Motor neuron (in vitro differentiated cells): ENCODE measurements at regions not wholly inside any gene's neighbourhood (a gene's known extent, or its start where the extent isn't known, plus 50 kb on each side); places are given as distances from the start of the nearest gene placed in this dataset.
"Not testable (repeated sequence)": the region's sequence is repeated elsewhere in the genome, so short reads cannot be mapped to it uniquely, and the experiment has no call there.

ENCODE experiments used
- ATAC-seq, 8 experiments: fragments of 200-7000 bp; cut with Tn5 transposase; replicated peaks in 6 of 8; 2 replicates each; pipeline ENCODE4 v1.8.0; 2021; ENCODE audit warnings: mild to moderate bottlenecking in 8 of 8, moderate library complexity in 8 of 8
- H3K27ac ChIP-seq, 2 donors: fragments of 250-450 bp; sonication (Bioruptor Pico); 2 replicates each; pipeline ENCODE4 v1.9.0; 2021; ENCODE audit warnings: antibody characterized with exemption in 2 of 2, mild to moderate bottlenecking in 2 of 2, moderate library complexity in 1 of 2
- H3K4me1 ChIP-seq, 2 donors: fragments of 250-450 bp; sonication (Bioruptor Pico); replicated peaks in 1 of 2; 2 replicates each; pipeline ENCODE4 v1.6.1; 2021; ENCODE audit warnings: antibody characterized with exemption in 2 of 2, mild to moderate bottlenecking in 2 of 2, moderate library complexity in 1 of 2
- H3K4me3 ChIP-seq, 5 donors: fragments of 250-450 bp; sonication (Bioruptor Pico); 2 replicates each; pipeline ENCODE4 v1.9.0; 2021; ENCODE audit warnings: antibody characterized with exemption in 5 of 5, mild to moderate bottlenecking in 5 of 5, moderate library complexity in 4 of 5
- WGBS, 10 experiments: fragments of 450-650 bp; shearing (Covaris generic); methylation state at CpG; one replicate each; pipeline ENCODE4 v1.0.0; 2022; 5-methylcytosine and 5-hydroxymethylcytosine counted together
- in situ Hi-C, 9 experiments: fragments of 400-800 bp; cut with MboI; loops; one replicate each; pipeline ENCODE4 v1.15.0; 2021; ENCODE audit warnings: low sequenced_read_pairs in 9 of 9, low pct_unique_long_range_greater_than_20kb in 2 of 9; ENCODE audit not compliant: unreplicated experiment in 9 of 9

DNA sequence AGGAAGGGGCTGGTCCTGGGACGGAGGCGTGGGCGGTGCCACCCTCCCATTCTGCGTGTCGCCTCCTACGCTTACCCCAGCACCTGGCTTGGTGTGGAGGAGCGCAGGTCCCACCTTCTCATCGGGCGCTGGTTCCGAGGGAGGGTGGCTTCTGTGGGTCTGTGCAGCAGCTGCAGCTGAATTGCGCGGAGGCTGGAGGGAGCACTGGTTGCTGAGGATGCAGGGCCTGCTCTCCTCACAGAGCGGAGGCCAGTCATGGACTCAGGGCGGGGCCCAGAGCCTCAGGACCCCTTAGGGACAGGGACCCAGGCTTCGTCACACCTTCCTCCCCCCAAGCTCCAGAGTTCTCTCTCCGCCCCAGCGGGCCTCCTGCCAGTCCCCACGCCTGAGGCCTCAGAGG lies 127.8 kb upstream of the MAP3K4 start:
- in situ Hi-C loops, result no loop called here
- H3K4me3 ChIP-seq, result no peak overlapping the region
- 50 to 100% (median 98%) methylated on average over 1 to 9 of the region's 18 CpGs; no CpG with 5 or more reads in 5 of the 10 experiments for WGBS, 10 experiments
- H3K4me1 ChIP-seq, result no peaks in the 10 kb centered on the region
- no peak for ATAC-seq
- no peak overlapping the region for H3K27ac ChIP-seq

GRCh38 chr6:160871320-160871719 lies 120.2 kb upstream of the MAP3K4 start:
- no peaks in the 10 kb centered on the region for H3K4me1 ChIP-seq
- no peak overlapping the region for H3K4me3 ChIP-seq
- H3K27ac ChIP-seq, result no peak overlapping the region
- WGBS, 10 experiments, result 20 to 100% (median 90%) methylated on average over 1 of the region's 1 CpG; no CpG with 5 or more reads in 1 of the 10 experiments
- in situ Hi-C loops, result no loop called here
- ATAC-seq, result no peak

DNA sequence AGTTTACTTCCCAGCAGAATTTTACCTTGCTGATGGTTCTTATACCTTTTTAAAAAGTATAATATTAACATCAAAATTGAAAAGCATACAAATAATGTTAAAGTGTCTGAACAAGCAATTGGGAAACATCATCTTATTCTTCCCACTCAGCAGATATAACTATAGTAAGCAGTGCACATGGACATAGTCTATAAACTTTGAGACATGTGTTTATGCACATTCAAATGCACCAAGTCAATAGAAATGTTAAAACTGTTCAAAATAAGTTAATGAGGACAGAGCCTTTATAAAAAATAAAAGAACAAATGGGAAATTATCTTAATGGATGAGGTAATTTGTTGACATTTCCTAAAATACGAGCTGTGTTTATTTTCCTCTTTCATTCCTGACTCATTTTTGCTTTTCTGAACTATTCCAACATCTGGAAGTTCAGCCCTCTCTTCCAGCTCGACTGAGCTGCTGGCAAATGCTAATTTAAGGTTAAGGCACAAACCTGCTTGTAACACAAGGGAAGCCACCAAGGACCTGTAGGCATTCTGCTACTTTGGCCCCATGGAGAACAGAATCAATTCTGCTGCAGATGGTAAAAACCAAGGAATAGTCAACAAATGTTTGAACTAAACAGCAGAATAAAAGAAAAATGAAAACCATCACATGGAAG lies 110.3 kb upstream of the MAP3K4 start:
- peaks cover 24 to 31% of the 10 kb centered on the region in 2 donors for H3K4me1 ChIP-seq
- ATAC-seq, result peak in 3 of 8 experiments; percentile 52 to 73 (median 59)

DNA sequence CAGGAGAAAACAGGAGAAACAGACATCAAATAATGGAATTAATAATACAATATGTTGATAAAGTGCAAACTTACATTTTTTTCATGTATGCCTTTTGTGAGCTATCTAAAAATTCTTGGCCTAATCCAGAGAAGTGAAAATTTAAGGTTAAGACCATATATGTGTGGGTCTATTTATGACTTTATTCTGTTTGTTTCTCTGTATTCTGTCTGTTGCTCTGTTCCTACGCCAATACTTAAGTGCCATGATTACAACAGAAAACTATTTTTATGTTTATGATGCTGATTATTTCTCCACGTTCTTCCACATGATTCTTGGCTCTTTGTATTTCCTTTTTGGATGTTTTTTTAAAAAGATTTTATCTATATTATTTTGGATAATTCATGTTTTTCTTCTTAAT lies 109.6 kb upstream of the MAP3K4 start:
- Histone ChIP-seq H3K4me1 (peaks cover 24 to 31% of the 10 kb centered on the region in 2 donors), H3K27ac (no peak overlapping the region), H3K4me3 (no peak overlapping the region)
- no peak for ATAC-seq
- WGBS, 10 experiments, result 0 to 79% (median 47%) methylated on average over 1 to 2 of the region's 2 CpGs
- in situ Hi-C loops, result no loop called here

More for the DNA sequence above, 110.3 kb upstream of the MAP3K4 start:
- no peak overlapping the region for H3K27ac ChIP-seq
- WGBS, 10 experiments, result 0 to 48% (median 10%) methylated on average over 1 to 2 of the region's 2 CpGs
- no peak overlapping the region for H3K4me3 ChIP-seq
- in situ Hi-C loops, result no loop called here

DNA sequence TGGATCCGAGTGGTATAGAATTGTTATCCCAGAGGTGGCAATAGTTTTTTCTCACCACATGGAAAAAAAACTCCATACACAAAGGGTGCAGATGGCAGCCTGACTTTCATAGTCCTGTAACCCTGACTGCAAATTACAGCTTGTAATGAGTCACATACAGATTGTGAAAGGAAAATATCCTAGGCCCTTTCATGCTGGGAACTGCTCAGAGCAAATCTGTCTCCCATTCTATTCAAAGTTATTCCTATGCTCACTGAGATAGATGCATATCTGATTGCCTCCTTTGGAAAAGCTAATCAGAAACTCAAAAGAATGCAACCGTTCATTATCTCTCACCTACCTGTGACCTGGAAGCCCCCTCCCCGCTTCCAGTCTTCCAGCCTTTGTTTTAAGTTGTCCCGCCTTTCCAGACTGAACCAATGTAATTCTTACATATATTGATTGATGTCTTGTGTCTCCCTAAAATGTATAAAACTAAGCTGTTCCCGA lies 108.7 kb upstream of the MAP3K4 start:
- peaks cover 24 to 28% of the 10 kb centered on the region in 2 donors for H3K4me1 ChIP-seq
- WGBS, 10 experiments, result 10 to 61% (median 38%) methylated on average over 1 to 5 of the region's 5 CpGs; no CpG with 5 or more reads in 1 of the 10 experiments
- peak; percentile 78 to 100 (median 98) for ATAC-seq

GRCh38 chr6:160883560-160883959 lies 108.0 kb upstream of the MAP3K4 start:
- in situ Hi-C loops, result no loop called here
- ATAC-seq, result no peak
- Histone ChIP-seq H3K4me1 (peaks cover 20 to 28% of the 10 kb centered on the region in 2 donors), H3K27ac (peak overlapping the region in 1 of 2 donors; percentile 12), H3K4me3 (no peak overlapping the region)
- 47 to 100% (median 81%) methylated on average over 1 to 2 of the region's 2 CpGs for WGBS, 10 experiments

More for the DNA sequence above, 108.7 kb upstream of the MAP3K4 start:
- H3K4me3 ChIP-seq, result no peak overlapping the region
- in situ Hi-C loops, result no loop called here
- H3K27ac ChIP-seq, result peak overlapping the region in 1 of 2 donors; percentile 12

- in situ Hi-C loops, result no loop called here
- Histone ChIP-seq H3K4me1 (peaks cover 20 to 28% of the 10 kb centered on the region in 2 donors), H3K27ac (no peak overlapping the region), H3K4me3 (no peak overlapping the region)
- 20 to 88% (median 40%) methylated on average over 1 to 4 of the region's 4 CpGs; no CpG with 5 or more reads in 1 of the 10 experiments for WGBS, 10 experiments
- no peak for ATAC-seq
These were observed 107.6 kb upstream of the MAP3K4 start for GRCh38 chr6:160883999-160884398.

GRCh38 chr6:160889148-160889547 lies 102.4 kb upstream of the MAP3K4 start:
- H3K4me1 ChIP-seq, in situ Hi-C loops, ATAC-seq, H3K27ac ChIP-seq, H3K4me3 ChIP-seq: not testable (repeated sequence)
- WGBS, 10 experiments, result 50 to 100% (median 82%) methylated on average over 1 of the region's 1 CpG; no CpG with 5 or more reads in 4 of the 10 experiments

GRCh38 chr6:160891690-160892089 lies 99.9 kb upstream of the MAP3K4 start:
- Histone ChIP-seq H3K27ac (no peak overlapping the region), H3K4me3 (no peak overlapping the region), H3K4me1 (peaks cover 0 to 2% of the 10 kb centered on the region in 2 donors)
- 40 to 100% (median 79%) methylated on average over 1 to 2 of the region's 2 CpGs; no CpG with 5 or more reads in 2 of the 10 experiments for WGBS, 10 experiments
- no peak for ATAC-seq
- in situ Hi-C loops, result no loop called here

GRCh38 chr6:160895562-160895961 lies 96.0 kb upstream of the MAP3K4 start:
- Histone ChIP-seq H3K4me1 (peaks cover 0 to 2% of the 10 kb centered on the region in 2 donors), H3K27ac (no peak overlapping the region), H3K4me3 (no peak overlapping the region)
- in situ Hi-C loops, result no loop called here
- ATAC-seq, result no peak

GRCh38 chr6:160899671-160900430 lies 91.7 kb upstream of the MAP3K4 start:
- in situ Hi-C loops, result no loop called here
- ATAC-seq, result peak in 2 of 8 experiments; percentile 28 to 62
- Histone ChIP-seq H3K27ac (no peak overlapping the region), H3K4me1 (peaks cover 0 to 2% of the 10 kb centered on the region in 2 donors), H3K4me3 (no peak overlapping the region)
- 37 to 100% (median 82%) methylated on average over 1 to 5 of the region's 6 CpGs; no CpG with 5 or more reads in 2 of the 10 experiments for WGBS, 10 experiments

GRCh38 chr6:160911949-160912348 lies 79.6 kb upstream of the MAP3K4 start:
- Histone ChIP-seq H3K4me1 (no peaks in the 10 kb centered on the region), H3K4me3 (no peak overlapping the region), H3K27ac (no peak overlapping the region)
- no peak for ATAC-seq
- WGBS, 10 experiments, result 0 to 92% (median 67%) methylated on average over 1 to 5 of the region's 5 CpGs; no CpG with 5 or more reads in 1 of the 10 experiments
- in situ Hi-C loops, result no loop called here

DNA sequence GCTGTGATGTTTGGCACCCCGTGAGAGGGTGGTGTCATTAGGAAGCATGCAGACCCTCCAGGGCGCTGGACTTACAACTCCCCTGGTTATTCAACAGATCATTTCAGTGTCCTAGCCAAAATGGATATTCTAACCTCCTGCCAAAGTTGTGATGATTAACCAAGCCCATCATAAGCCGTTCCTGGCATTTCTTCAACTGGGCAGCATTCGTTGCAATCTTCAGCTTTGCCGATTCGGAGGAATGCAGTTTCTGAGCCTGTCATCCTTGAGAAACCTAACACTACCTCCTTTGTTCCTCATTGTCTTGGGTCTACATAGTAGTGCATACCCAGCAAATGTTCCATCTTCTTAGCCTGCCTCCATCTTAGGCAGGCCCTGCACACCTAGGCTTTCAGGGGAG lies 79.2 kb upstream of the MAP3K4 start:
- WGBS, 10 experiments, result 61 to 92% (median 83%) methylated on average over 1 to 5 of the region's 6 CpGs; no CpG with 5 or more reads in 5 of the 10 experiments
- ATAC-seq, result no peak
- no peak overlapping the region for H3K27ac ChIP-seq
- no peak overlapping the region for H3K4me3 ChIP-seq
- in situ Hi-C loops, result no loop called here
- H3K4me1 ChIP-seq, result no peaks in the 10 kb centered on the region
